ENCODE measurements at regions not wholly inside any gene's neighbourhood (a gene's known extent, or its start where the extent isn't known, plus 50 kb on each side); places are given as distances from the start of the nearest gene placed in this dataset.

DNA sequence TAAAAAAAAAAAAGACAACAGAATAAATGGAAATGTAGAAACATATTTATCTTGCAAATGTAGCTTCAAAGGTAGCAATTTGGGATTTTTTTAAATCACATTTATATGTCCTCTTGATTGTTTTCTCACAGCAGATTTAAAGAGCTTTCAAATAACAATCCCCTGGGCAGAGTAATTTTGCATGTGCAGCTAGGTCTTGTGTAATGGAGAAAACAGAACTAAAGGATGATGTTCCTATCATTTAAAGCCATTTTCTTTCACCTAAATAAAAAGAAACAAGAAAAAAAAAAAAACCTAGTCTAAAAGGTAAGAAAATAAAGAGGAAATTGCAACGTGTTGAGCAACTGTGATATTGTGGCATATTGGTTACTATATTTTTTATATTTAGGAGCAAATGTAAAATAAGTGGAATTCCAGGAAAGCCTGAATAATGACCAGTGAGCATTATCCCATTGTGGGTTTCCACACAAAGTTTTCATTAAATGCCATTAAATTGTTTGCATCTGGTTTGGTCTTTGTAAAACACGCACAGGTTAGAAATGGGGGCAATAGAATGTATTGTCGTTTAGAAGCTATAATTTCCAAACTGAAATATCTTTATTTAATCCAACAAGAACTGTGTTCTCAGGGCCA is 215.6 kb downstream of the SLC6A15 start:
- TF ChIP-seq, protein P1, sequence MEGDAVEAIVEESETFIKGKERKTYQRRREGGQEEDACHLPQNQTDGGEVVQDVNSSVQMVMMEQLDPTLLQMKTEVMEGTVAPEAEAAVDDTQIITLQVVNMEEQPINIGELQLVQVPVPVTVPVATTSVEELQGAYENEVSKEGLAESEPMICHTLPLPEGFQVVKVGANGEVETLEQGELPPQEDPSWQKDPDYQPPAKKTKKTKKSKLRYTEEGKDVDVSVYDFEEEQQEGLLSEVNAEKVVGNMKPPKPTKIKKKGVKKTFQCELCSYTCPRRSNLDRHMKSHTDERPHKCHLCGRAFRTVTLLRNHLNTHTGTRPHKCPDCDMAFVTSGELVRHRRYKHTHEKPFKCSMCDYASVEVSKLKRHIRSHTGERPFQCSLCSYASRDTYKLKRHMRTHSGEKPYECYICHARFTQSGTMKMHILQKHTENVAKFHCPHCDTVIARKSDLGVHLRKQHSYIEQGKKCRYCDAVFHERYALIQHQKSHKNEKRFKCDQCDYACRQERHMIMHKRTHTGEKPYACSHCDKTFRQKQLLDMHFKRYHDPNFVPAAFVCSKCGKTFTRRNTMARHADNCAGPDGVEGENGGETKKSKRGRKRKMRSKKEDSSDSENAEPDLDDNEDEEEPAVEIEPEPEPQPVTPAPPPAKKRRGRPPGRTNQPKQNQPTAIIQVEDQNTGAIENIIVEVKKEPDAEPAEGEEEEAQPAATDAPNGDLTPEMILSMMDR (IDR thresholded peaks at IDR 0.05) = no peak
- no peak for TF ChIP-seq POLR2A (IDR thresholded peaks at IDR 0.05)
